Stimulated activated CD8-positive, alpha-beta memory T cell treated with anti-CD3 and anti-CD28 coated beads, Interleukin-4, amount 100 ng/mL, for 24 hours (primary cell): ENCODE measurements at regions not wholly inside any gene's neighbourhood (a gene's known extent, or its start where the extent isn't known, plus 50 kb on each side); places are given as distances from the start of the nearest gene placed in this dataset.
"Not testable (repeated sequence)": the region's sequence is repeated elsewhere in the genome, so short reads cannot be mapped to it uniquely, and the experiment has no call there.

Experiments used
- DNase-seq: peaks from one replicate; pipeline ENCODE4 v3.0.0-alpha.2; 2020; ENCODE audit warnings: low read depth

GRCh38 chr10:8691498-8692017 is 637.1 kb downstream of the GATA3 start:
- DNase-seq, result no peak

GRCh38 chr10:8693635-8694034 is 639.1 kb downstream of the GATA3 start:
- DNase-seq, result not testable (repeated sequence)

DNA sequence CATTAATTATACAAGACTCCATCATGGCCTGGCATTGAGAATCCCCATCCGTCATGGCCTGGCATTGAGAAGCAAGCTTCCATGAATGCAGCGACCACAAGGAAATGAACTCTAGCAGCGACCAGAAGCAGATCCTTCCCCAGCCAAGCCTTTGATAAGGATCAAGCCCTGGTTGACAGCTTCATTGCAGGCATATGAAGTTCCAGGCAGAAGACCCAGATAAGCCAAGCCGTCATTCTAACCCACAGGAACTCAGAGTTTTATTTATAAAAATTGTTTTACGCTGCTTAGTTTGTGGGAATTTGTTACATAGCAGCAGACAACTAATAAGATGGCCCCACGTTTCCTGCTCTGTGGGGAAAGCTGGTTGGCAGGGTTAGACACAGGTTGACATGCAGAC is 642.3 kb downstream of the GATA3 start:
- no peak for DNase-seq

DNA sequence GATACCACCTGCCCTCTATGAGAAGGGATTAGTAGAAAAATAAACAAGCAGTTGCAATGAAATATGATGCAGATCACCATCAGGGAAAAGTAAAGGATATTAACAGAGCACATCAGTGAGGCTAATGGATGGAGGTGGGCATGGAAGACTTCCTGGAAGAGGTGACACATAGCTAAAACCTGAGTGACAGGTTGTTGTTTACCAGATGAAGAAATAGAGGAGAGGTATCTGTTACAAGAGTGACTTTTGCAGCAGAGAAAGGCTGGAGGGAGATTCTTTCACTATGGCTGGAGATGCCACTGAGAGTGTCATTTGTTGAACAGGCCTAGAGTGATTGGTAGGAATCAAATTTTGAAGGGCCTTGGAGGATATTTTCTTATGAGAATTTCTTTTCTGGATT is 646.2 kb downstream of the GATA3 start:
- DNase-seq, result no peak

- no peak for DNase-seq
Observed at GRCh38 chr10:8702181-8702580, 647.7 kb downstream of the GATA3 start.

DNA sequence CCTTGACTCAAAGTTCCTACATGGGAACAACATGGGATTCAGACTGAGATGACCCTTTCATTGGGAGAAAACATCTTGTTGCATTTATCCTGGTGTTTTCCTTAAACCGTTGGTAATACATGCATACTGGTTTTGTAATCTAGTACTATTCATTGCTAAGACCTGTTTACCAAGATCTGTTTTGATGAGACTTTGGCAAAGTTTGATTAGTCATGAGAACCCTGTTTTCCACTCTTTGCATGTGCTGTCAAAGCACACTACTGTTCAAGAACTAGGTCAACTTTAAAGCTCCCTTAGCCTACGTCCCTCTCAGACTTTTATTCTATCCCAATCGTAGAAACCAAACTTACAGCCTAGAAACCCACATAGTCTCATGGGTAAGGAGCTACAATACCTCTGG is 650.9 kb downstream of the GATA3 start:
- no peak for DNase-seq

GRCh38 chr10:8712656-8713055 is 658.2 kb downstream of the GATA3 start:
- no peak for DNase-seq

- no peak for DNase-seq
Observed at GRCh38 chr10:8719971-8720370, 665.5 kb downstream of the GATA3 start.

DNA sequence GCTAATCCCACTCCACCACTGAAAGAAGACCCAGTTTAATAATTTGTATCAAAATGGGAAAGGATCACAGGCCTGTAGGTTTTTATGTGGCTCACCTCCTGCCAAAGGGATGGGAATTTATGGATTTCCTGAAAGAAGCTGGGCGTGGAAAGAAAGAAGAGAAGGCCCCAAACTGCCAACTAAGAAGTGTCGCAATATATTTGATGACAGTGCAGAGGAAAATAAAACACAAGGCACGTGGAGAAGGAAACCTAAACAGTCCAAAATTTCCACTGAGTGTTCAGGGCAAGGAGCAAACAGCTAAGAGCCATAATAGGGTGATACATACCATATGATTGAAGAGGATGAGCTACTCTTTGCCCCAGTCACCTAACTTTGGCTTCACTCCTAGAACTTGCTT is 667.2 kb downstream of the GATA3 start:
- DNase-seq, result no peak

DNA sequence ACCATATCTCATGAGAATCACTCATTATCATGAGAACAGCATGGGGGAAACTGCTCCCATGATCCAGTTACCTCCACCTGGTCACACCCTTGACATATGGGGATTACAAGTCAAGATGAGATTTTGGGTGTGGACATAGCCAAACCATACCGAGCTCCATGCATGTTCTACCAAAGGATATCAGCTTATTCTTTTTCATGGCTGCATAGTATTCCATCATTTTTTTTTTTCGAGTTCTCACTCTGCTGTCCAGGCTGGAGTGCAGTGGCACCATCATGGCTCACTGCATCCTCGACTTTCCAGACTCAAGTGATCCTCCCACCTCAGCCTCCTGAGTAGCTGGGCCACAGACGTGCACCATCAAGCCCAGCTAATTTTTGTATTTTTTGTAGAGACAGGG is 668.3 kb downstream of the GATA3 start:
- DNase-seq, result no peak

GRCh38 chr10:8725343-8725742 is 670.9 kb downstream of the GATA3 start:
- no peak for DNase-seq

GRCh38 chr10:8726084-8726778 is 671.7 kb downstream of the GATA3 start:
- no peak for DNase-seq

DNA sequence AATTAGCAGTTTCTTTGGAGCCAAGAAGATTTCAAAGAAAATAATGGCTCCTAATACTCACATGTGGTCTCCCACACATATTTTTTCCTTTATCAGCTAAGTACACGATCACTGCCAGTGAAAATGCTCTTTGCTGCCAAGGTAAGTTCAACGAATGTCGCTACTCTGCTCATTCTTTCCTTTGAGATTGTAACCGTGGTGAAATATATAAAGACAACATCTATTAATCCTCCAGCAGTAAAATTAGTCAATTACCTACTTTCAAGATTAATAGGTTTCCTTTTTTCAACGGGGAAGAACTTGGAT is 672.2 kb downstream of the GATA3 start:
- DNase-seq, result no peak

DNA sequence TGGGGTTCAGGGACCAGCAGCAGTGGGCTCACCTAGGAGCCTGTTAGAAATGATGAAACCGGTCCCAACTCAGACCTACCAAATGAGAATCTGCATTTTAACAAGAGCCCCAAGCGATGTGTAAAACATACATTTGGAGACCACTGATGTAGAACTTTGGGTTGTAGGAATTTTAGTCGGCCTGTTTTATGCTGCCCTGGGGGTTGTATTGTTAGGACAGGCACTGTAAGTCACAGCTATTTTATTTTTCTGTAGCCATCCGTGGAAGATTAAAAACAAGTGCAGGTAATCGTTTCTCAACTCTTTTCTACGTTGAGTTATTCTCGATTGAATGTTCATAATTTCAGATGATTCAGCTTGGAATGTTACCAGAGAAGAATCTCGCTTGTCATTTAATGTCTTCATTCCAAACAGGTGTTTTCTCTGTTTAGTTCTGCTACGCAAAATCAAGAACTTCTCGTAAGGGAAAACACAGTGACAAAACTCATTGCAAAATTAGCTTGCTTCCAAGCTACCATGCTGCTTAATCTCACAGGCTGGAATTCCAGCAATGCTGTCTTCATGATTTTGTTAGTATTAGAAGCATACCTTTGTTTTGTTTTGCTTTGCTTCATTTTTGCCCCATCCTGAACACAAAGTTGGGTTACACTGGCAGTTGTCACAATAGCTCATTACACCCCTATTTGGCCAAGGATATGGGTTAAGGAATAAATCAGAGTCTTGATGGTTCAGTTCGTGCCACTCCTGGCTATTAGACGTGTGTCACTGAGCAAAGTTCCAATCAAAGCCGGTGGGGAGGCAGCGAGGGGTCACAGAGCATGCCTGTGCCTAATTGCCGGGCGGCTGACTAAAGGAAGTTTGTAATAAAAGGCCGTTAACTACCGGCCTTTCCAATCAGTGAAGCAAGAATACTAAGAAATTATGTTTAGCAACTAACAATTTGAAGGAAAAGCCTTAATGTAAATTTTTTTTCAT is 676.9 kb downstream of the GATA3 start:
- no peak for DNase-seq

- DNase-seq, result no peak
Observed at GRCh38 chr10:8738987-8739386, 684.5 kb downstream of the GATA3 start.

- DNase-seq, result no peak
Observed at GRCh38 chr10:8752146-8752843, 697.8 kb downstream of the GATA3 start.

GRCh38 chr10:8758029-8758428 is 703.5 kb downstream of the GATA3 start:
- no peak for DNase-seq

GRCh38 chr10:8766899-8767298 is 712.4 kb downstream of the GATA3 start:
- no peak for DNase-seq

- DNase-seq, result no peak
Observed at GRCh38 chr10:8767591-8767990, 713.1 kb downstream of the GATA3 start.

GRCh38 chr10:8768341-8768740 is 713.9 kb downstream of the GATA3 start:
- DNase-seq, result no peak

DNA sequence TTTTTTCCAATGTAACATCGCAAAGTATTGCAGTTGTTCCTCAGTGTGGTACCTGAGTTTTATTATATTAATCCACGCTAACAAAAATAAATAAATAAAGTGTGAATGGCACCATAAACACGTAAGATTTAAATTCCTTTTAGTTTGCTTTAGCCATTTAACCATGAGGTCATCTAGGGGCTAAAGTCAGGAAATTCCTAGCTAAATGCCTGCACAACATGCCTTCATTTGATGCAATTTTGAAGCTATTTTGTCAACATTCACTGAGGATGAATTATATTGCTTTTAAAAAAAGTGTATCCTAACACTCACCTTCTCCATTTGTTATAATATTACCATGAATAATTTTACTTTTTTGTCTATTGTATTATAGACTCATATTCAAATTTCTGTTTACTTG is 714.4 kb downstream of the GATA3 start:
- no peak for DNase-seq

- DNase-seq, result no peak
Observed at GRCh38 chr10:8776926-8777622, 722.6 kb downstream of the GATA3 start.
